ENCODE measurements at regions not wholly inside any gene's neighbourhood (a gene's known extent, or its start where the extent isn't known, plus 50 kb on each side); places are given as distances from the start of the nearest gene placed in this dataset.

GRCh38 chr18:75133721-75134610 is 75.0 kb downstream of the PTGR3 start:
- Histone ChIP-seq H3K4ac (ENCODE audit: low read depth in 1 of 2, low read length in 2 of 2) (no peak overlapping the region), H2AK5ac (ENCODE audit: low read length, severe bottlenecking) (no peak overlapping the region), H3K18ac (ENCODE audit: low read depth in 1 of 2, low read length in 2 of 2) (no peak overlapping the region), H3K23ac (ENCODE audit: low read length in 2 of 2) (no peak overlapping the region), H2BK15ac (ENCODE audit: low read depth, poor library complexity, severe bottlenecking) (no peak overlapping the region), H3K27ac (ENCODE audit: low read length, poor library complexity, severe bottlenecking) (no peak overlapping the region), H3K4me2 (ENCODE audit: low read length, poor library complexity, severe bottlenecking) (no peak overlapping the region), H3K27me3 (ENCODE audit: control insufficient read depth in 1 of 2, insufficient read depth in 1 of 2, low read length in 2 of 2) (peaks cover 0 to 22% of the 10 kb centered on the region in 2 experiments), H4K8ac (ENCODE audit: low read length) (no peak overlapping the region), H4K91ac (ENCODE audit: low read length) (no peak overlapping the region), H3K14ac (ENCODE audit: low read length in 2 of 2) (no peak overlapping the region), H2BK12ac (ENCODE audit: low read length in 2 of 2) (no peak overlapping the region), H3K4me3 (ENCODE audit: insufficient read depth in 1 of 2, low read depth in 1 of 2, low read length in 2 of 2) (no peak overlapping the region), H2BK5ac (ENCODE audit: low read depth, low read length, poor library complexity, severe bottlenecking) (no peak overlapping the region), H3K4me1 (ENCODE audit: control insufficient read depth, insufficient read depth, low read depth, low read length) (peaks cover 4% of the 10 kb centered on the region), H2AFZ (ENCODE audit: low read depth, low read length) (no peak overlapping the region), H2BK120ac (ENCODE audit: low read depth, low read length) (no peak overlapping the region), H3K36me3 (ENCODE audit: control insufficient read depth in 1 of 2, insufficient read depth in 2 of 2, low read depth in 1 of 2, low read length in 2 of 2) (no peaks in the 10 kb centered on the region), H3K9me3 (ENCODE audit: control insufficient read depth, low read length) (no peaks in the 10 kb centered on the region), H3K79me1 (replicated peaks; ENCODE audit: low read length, poor library complexity, severe bottlenecking) (no peaks in the 10 kb centered on the region), H3K9ac (ENCODE audit: low read length) (no peak overlapping the region)
- DNase-seq = no peak
- WGBS = 89% methylated on average over 28 of the region's 28 CpGs

GRCh38 chr18:75132931-75133525 is 75.9 kb downstream of the PTGR3 start:
- H3K14ac ChIP-seq (ENCODE audit: low read length in 2 of 2) = no peak overlapping the region
- H3K9me3 ChIP-seq (ENCODE audit: control insufficient read depth, low read length) = no peaks in the 10 kb centered on the region
- no peaks in the 10 kb centered on the region for H3K36me3 ChIP-seq (ENCODE audit: control insufficient read depth in 1 of 2, insufficient read depth in 2 of 2, low read depth in 1 of 2, low read length in 2 of 2)
- no peak overlapping the region for H3K23ac ChIP-seq (ENCODE audit: low read length in 2 of 2)
- no peak overlapping the region for H4K8ac ChIP-seq (ENCODE audit: low read length)
- H3K27ac ChIP-seq (ENCODE audit: low read length, poor library complexity, severe bottlenecking) = no peak overlapping the region
- no peak overlapping the region for H3K18ac ChIP-seq (ENCODE audit: low read depth in 1 of 2, low read length in 2 of 2)
- no peak for DNase-seq
- no peak overlapping the region for H3K4me2 ChIP-seq (ENCODE audit: low read length, poor library complexity, severe bottlenecking)
- WGBS = 85% methylated on average over 13 of the region's 13 CpGs
- no peak overlapping the region for H2BK12ac ChIP-seq (ENCODE audit: low read length in 2 of 2)
- peaks cover 6% of the 10 kb centered on the region for H3K4me1 ChIP-seq (ENCODE audit: control insufficient read depth, insufficient read depth, low read depth, low read length)
- H3K4ac ChIP-seq (ENCODE audit: low read depth in 1 of 2, low read length in 2 of 2) = no peak overlapping the region
- H2BK5ac ChIP-seq (ENCODE audit: low read depth, low read length, poor library complexity, severe bottlenecking) = no peak overlapping the region
- no peak overlapping the region for H3K9ac ChIP-seq (ENCODE audit: low read length)
- no peak overlapping the region for H4K91ac ChIP-seq (ENCODE audit: low read length)
- H2AFZ ChIP-seq (ENCODE audit: low read depth, low read length) = no peak overlapping the region
- peaks cover 0 to 22% of the 10 kb centered on the region in 2 experiments for H3K27me3 ChIP-seq (ENCODE audit: control insufficient read depth in 1 of 2, insufficient read depth in 1 of 2, low read length in 2 of 2)
- H3K4me3 ChIP-seq (ENCODE audit: insufficient read depth in 1 of 2, low read depth in 1 of 2, low read length in 2 of 2) = no peak overlapping the region
- H3K79me1 ChIP-seq (replicated peaks; ENCODE audit: low read length, poor library complexity, severe bottlenecking) = no peaks in the 10 kb centered on the region
- H2BK120ac ChIP-seq (ENCODE audit: low read depth, low read length) = no peak overlapping the region
- no peak overlapping the region for H2BK15ac ChIP-seq (ENCODE audit: low read depth, poor library complexity, severe bottlenecking)
- H2AK5ac ChIP-seq (ENCODE audit: low read length, severe bottlenecking) = no peak overlapping the region

- Histone ChIP-seq H3K14ac (ENCODE audit: low read length in 2 of 2) (no peak overlapping the region), H3K79me1 (replicated peaks; ENCODE audit: low read length, poor library complexity, severe bottlenecking) (no peaks in the 10 kb centered on the region)
- WGBS = 94% methylated on average over 27 of the region's 27 CpGs
Measured at GRCh38 chr18:75132098-75132870, 76.7 kb downstream of the PTGR3 start.

More at GRCh38 chr18:75132098-75132870, 76.7 kb downstream of the PTGR3 start:
- no peak for DNase-seq
- Histone ChIP-seq H3K9ac (ENCODE audit: low read length) (no peak overlapping the region), H2BK120ac (ENCODE audit: low read depth, low read length) (no peak overlapping the region), H3K4me2 (ENCODE audit: low read length, poor library complexity, severe bottlenecking) (no peak overlapping the region), H2AFZ (ENCODE audit: low read depth, low read length) (no peak overlapping the region), H3K18ac (ENCODE audit: low read depth in 1 of 2, low read length in 2 of 2) (no peak overlapping the region), H4K91ac (ENCODE audit: low read length) (no peak overlapping the region), H3K4ac (ENCODE audit: low read depth in 1 of 2, low read length in 2 of 2) (no peak overlapping the region), H2BK12ac (ENCODE audit: low read length in 2 of 2) (no peak overlapping the region), H2AK5ac (ENCODE audit: low read length, severe bottlenecking) (no peak overlapping the region), H4K8ac (ENCODE audit: low read length) (no peak overlapping the region), H3K27me3 (ENCODE audit: control insufficient read depth in 1 of 2, insufficient read depth in 1 of 2, low read length in 2 of 2) (peaks cover 0 to 22% of the 10 kb centered on the region in 2 experiments), H2BK15ac (ENCODE audit: low read depth, poor library complexity, severe bottlenecking) (no peak overlapping the region), H3K23ac (ENCODE audit: low read length in 2 of 2) (no peak overlapping the region), H3K4me3 (ENCODE audit: insufficient read depth in 1 of 2, low read depth in 1 of 2, low read length in 2 of 2) (no peak overlapping the region), H3K9me3 (ENCODE audit: control insufficient read depth, low read length) (no peaks in the 10 kb centered on the region), H2BK5ac (ENCODE audit: low read depth, low read length, poor library complexity, severe bottlenecking) (no peak overlapping the region), H3K4me1 (ENCODE audit: control insufficient read depth, insufficient read depth, low read depth, low read length) (peaks cover 12% of the 10 kb centered on the region), H3K36me3 (ENCODE audit: control insufficient read depth in 1 of 2, insufficient read depth in 2 of 2, low read depth in 1 of 2, low read length in 2 of 2) (no peaks in the 10 kb centered on the region), H3K27ac (ENCODE audit: low read length, poor library complexity, severe bottlenecking) (no peak overlapping the region)

All from mesenchymal stem cell (in vitro differentiated cells and primary cell).